H1 (cell line): ENCODE measurements at regions not wholly inside any gene's neighbourhood (a gene's known extent, or its start where the extent isn't known, plus 50 kb on each side); places are given as distances from the start of the nearest gene placed in this dataset.

ENCODE experiments used
- CTCF ChIA-PET: fragments of 300-600 bp; sonication (Branson Sonifier 250); formaldehyde crosslinking; loops from one replicate; lab custom pipeline; 2021; ENCODE audit not compliant: partially characterized antibody; lab: Charles Lee
- POLR2A ChIA-PET: fragments of 300-600 bp; sonication (Branson Sonifier 250); formaldehyde crosslinking; loops from one replicate; lab custom pipeline; 2021; ENCODE audit warnings: inconsistent platforms; ENCODE audit not compliant: partially characterized antibody; lab: Charles Lee
- DNase-seq, 2 experiments: peaks; one replicate each; pipeline versions ENCODE4 v3.0.0 to v3.0.0-alpha.2; 2010 to 2022; ENCODE audit warnings: low spot score in 2 of 2, low read depth in 1 of 2, mixed read lengths in 1 of 2
- FAIRE-seq: peaks from 2 replicates; lab custom pipeline; 2011; peaks lifted over from hg19 to GRCh38; lab: Jason Lieb, UNC
- H2AFZ ChIP-seq: 2 replicates; pipeline ENCODE4 v1.8.1; 2012; ENCODE audit warnings: low read length, inconsistent platforms
- H2AK5ac ChIP-seq: 2 replicates; pipeline ENCODE4 v1.6.1; 2013; ENCODE audit warnings: low read depth, low read length
- H2BK120ac ChIP-seq: replicated peaks from 2 replicates; pipeline ENCODE3; 2013; ENCODE audit warnings: low read depth, low read length, inconsistent platforms
- H2BK12ac ChIP-seq: 2 replicates; pipeline ENCODE4 v1.6.1; 2013; ENCODE audit warnings: low read depth, low read length
- H2BK15ac ChIP-seq: 2 replicates; pipeline ENCODE4 v1.6.1; 2013; ENCODE audit warnings: low read length
- H2BK20ac ChIP-seq: 2 replicates; pipeline ENCODE4 v1.6.1; 2013; ENCODE audit warnings: low read length
- H2BK5ac ChIP-seq: 2 replicates; pipeline ENCODE4 v1.6.1; 2013; ENCODE audit warnings: low read depth, low read length
- H3K14ac ChIP-seq: 2 replicates; pipeline ENCODE4 v1.6.1; 2013; ENCODE audit warnings: inconsistent platforms; ENCODE audit not compliant: insufficient read length
- H3K18ac ChIP-seq: 2 replicates; pipeline ENCODE4 v1.6.1; 2013; ENCODE audit warnings: low read length; ENCODE audit errors: extremely low read depth
- H3K23ac ChIP-seq: 2 replicates; pipeline ENCODE4 v1.6.1; 2013; ENCODE audit warnings: inconsistent platforms; ENCODE audit not compliant: insufficient read length
- H3K23me2 ChIP-seq: 2 replicates; pipeline ENCODE4 v1.6.1; 2013; ENCODE audit warnings: low read depth, low read length
- H3K27ac ChIP-seq: 2 replicates; pipeline ENCODE4 v1.6.1; 2011; ENCODE audit warnings: low read depth, low read length, inconsistent platforms
- H3K27me3 ChIP-seq, 4 experiments: replicated peaks in 1 of 4; 1 replicate in 1 of 4; 2 replicates in 3 of 4; pipeline versions ENCODE4 v1.6.1 to v1.8.1; 2011 to 2013; ENCODE audit warnings: low read length in 3 of 4, mild to moderate bottlenecking in 3 of 4, inconsistent platforms in 2 of 4, mixed read lengths in 2 of 4, moderate library complexity in 1 of 4; ENCODE audit not compliant: control insufficient read depth in 3 of 4, insufficient read depth in 3 of 4; ENCODE audit errors: extremely low read depth in 1 of 4
- H3K36me3 ChIP-seq, 4 experiments: 2 replicates each; pipeline versions ENCODE4 v1.6.1 to v1.8.1; 2011 to 2013; ENCODE audit warnings: mild to moderate bottlenecking in 4 of 4, low read length in 3 of 4, moderate library complexity in 2 of 4, control low read depth in 1 of 4, inconsistent platforms in 1 of 4; ENCODE audit not compliant: insufficient read depth in 4 of 4, control insufficient read depth in 2 of 4
- H3K4ac ChIP-seq: replicated peaks from 2 replicates; pipeline ENCODE3; 2013; ENCODE audit warnings: low read length, low read depth, mixed read lengths, inconsistent platforms; ENCODE audit not compliant: insufficient read length
- H3K4me1 ChIP-seq, 4 experiments: replicated peaks in 1 of 4; 1 replicate in 1 of 4; 2 replicates in 3 of 4; pipeline versions ENCODE4 v1.6.1 to v1.8.1; 2011 to 2013; ENCODE audit warnings: low read length in 3 of 4, inconsistent platforms in 2 of 4, mixed read lengths in 1 of 4; ENCODE audit not compliant: insufficient read depth in 4 of 4, control insufficient read depth in 3 of 4
- H3K4me2 ChIP-seq, 2 experiments: 2 replicates each; pipeline versions ENCODE4 v1.6.1 to v1.8.1; 2011 to 2013; ENCODE audit warnings: low read depth in 2 of 2, low read length in 2 of 2, control low read depth in 1 of 2, inconsistent platforms in 1 of 2, mild to moderate bottlenecking in 1 of 2; ENCODE audit not compliant: insufficient read depth in 1 of 2
- H3K4me3 ChIP-seq, 4 experiments: fragments of 200-600, 300-600 bp in 1 of 4; sonication (generic), shearing (Covaris generic), sonication (Bioruptor Twin) in 1 of 4; 2 replicates each; pipeline versions ENCODE4 v1.5.1 to v1.8.1; 2011 to 2016; ENCODE audit warnings: low read length in 4 of 4, low read depth in 3 of 4, control low read depth in 2 of 4, inconsistent platforms in 2 of 4, mild to moderate bottlenecking in 2 of 4, mixed read lengths in 1 of 4, moderate library complexity in 1 of 4; ENCODE audit not compliant: insufficient read depth in 2 of 4; ENCODE audit errors: extremely low read depth in 1 of 4
- H3K56ac ChIP-seq: replicated peaks from 2 replicates; pipeline ENCODE3; 2013; ENCODE audit warnings: low read depth, mild to moderate bottlenecking, mixed read lengths, low read length, inconsistent platforms; ENCODE audit not compliant: insufficient read length
- H3K79me1 ChIP-seq: 2 replicates; pipeline ENCODE4 v1.6.1; 2013; ENCODE audit warnings: low read depth, low read length, control low read depth
- H3K79me2 ChIP-seq, 2 experiments: 2 replicates each; pipeline versions ENCODE4 v1.6.1 to v1.8.1; 2012 to 2013; ENCODE audit warnings: low read length in 2 of 2, mild to moderate bottlenecking in 2 of 2, inconsistent platforms in 1 of 2; ENCODE audit not compliant: insufficient read depth in 2 of 2, control insufficient read depth in 1 of 2
- H3K9ac ChIP-seq, 4 experiments: replicated peaks in 1 of 4; 1 replicate in 1 of 4; 2 replicates in 3 of 4; pipeline versions ENCODE4 v1.6.1 to v1.8.1; 2011 to 2013; ENCODE audit warnings: low read depth in 3 of 4, low read length in 3 of 4, control low read depth in 2 of 4, mild to moderate bottlenecking in 2 of 4, moderate library complexity in 2 of 4, inconsistent platforms in 1 of 4; ENCODE audit errors: extremely low read depth in 1 of 4
- H3K9me3 ChIP-seq, 2 experiments: 2 replicates each; pipeline versions ENCODE4 v1.6.1 to v1.8.1; 2012 to 2013; ENCODE audit warnings: mild to moderate bottlenecking in 2 of 2, moderate library complexity in 2 of 2, control low read depth in 1 of 2, inconsistent platforms in 1 of 2, low read depth in 1 of 2, low read length in 1 of 2, mixed read lengths in 1 of 2; ENCODE audit not compliant: insufficient read depth in 2 of 2
- H4K20me1 ChIP-seq, 2 experiments: replicated peaks in 1 of 2; 2 replicates each; pipeline versions ENCODE3 to v1.8.1; 2011 to 2013; ENCODE audit warnings: inconsistent platforms in 2 of 2, low read length in 2 of 2, mild to moderate bottlenecking in 1 of 2; ENCODE audit not compliant: insufficient read depth in 2 of 2, control insufficient read depth in 1 of 2
- H4K5ac ChIP-seq: 2 replicates; pipeline ENCODE4 v1.6.1; 2013; ENCODE audit warnings: low read length, low read depth, mixed read lengths, inconsistent platforms; ENCODE audit not compliant: insufficient read length
- H4K8ac ChIP-seq: 2 replicates; pipeline ENCODE4 v1.8.0; 2013; ENCODE audit warnings: mild to moderate bottlenecking, moderate library complexity, low read length, inconsistent platforms; ENCODE audit not compliant: insufficient read depth; ENCODE audit errors: extremely low read depth
- H4K91ac ChIP-seq: replicated peaks from 2 replicates; pipeline ENCODE3; 2013; ENCODE audit warnings: low read length, mixed read lengths, inconsistent platforms; ENCODE audit not compliant: insufficient read length
- BCL11A ChIP-seq, 2 experiments: IDR thresholded peaks; one replicate each; pipeline ENCODE4 v1.6.1; 2011; ENCODE audit warnings: low read depth in 2 of 2, low read length in 2 of 2, mild to moderate bottlenecking in 2 of 2
- CTBP2 ChIP-seq: IDR thresholded peaks from 2 replicates; pipeline ENCODE4 v1.7.0; 2011; ENCODE audit warnings: borderline replicate concordance, mild to moderate bottlenecking, moderate library complexity, mixed read lengths, low read length; ENCODE audit not compliant: insufficient read depth, insufficient read length
- FOSL1 ChIP-seq: IDR thresholded peaks from 2 replicates; pipeline ENCODE4 v1.6.1; 2011; ENCODE audit warnings: mild to moderate bottlenecking, low read depth, low read length, moderate library complexity; ENCODE audit not compliant: insufficient read depth
- GTF2F1 ChIP-seq: IDR thresholded peaks from 2 replicates; pipeline ENCODE4 v1.6.1; 2012; ENCODE audit warnings: low read depth, low read length, improper control_type of control experiment, borderline replicate concordance
- JUND ChIP-seq: IDR thresholded peaks from 2 replicates; pipeline ENCODE4 v1.6.1; 2011; ENCODE audit warnings: mild to moderate bottlenecking, improper control_type of control experiment, low read length
- NANOG ChIP-seq: IDR thresholded peaks from 2 replicates; pipeline ENCODE4 v1.6.1; 2011; ENCODE audit warnings: low read length, low read depth, mild to moderate bottlenecking, inconsistent platforms; ENCODE audit not compliant: insufficient read depth, poor library complexity, severe bottlenecking
- POU5F1 ChIP-seq: IDR thresholded peaks from 2 replicates; pipeline ENCODE4 v1.6.1; 2011; ENCODE audit warnings: low read depth, mild to moderate bottlenecking, low read length, moderate library complexity
- SIN3A ChIP-seq, 2 experiments: IDR thresholded peaks in 1 of 2; conservative IDR thresholded peaks in 1 of 2; 2 replicates each; pipeline ENCODE4 v1.6.1; 2011 to 2012; ENCODE audit warnings: low read length in 2 of 2, improper control_type of control experiment in 1 of 2, low read depth in 1 of 2, mild to moderate bottlenecking in 1 of 2
- SIRT6 ChIP-seq: IDR thresholded peaks from one replicate; pipeline ENCODE4 v1.7.1; 2012; ENCODE audit warnings: low read length, inconsistent platforms
- SIX5 ChIP-seq: IDR thresholded peaks from 2 replicates; pipeline ENCODE4 v1.6.1; 2011; ENCODE audit warnings: mild to moderate bottlenecking, low read depth, low read length
- SP4 ChIP-seq: IDR thresholded peaks from 2 replicates; pipeline ENCODE4 v1.6.1; 2012; ENCODE audit warnings: low read length, inconsistent platforms
- SUZ12 ChIP-seq: fragments of 200-600 bp; sonication (generic); IDR thresholded peaks from 2 replicates; pipeline ENCODE4 v1.6.1; 2012; ENCODE audit warnings: mild to moderate bottlenecking, inconsistent platforms, low read length, moderate library complexity, mixed read lengths
- ZNF274 ChIP-seq: IDR thresholded peaks from 2 replicates; pipeline ENCODE4 v1.7.0; 2012; ENCODE audit warnings: low read length, borderline replicate concordance; ENCODE audit errors: extremely low read depth
- WGBS, 2 experiments: shearing (Covaris generic) in 1 of 2; methylation state at CpG; one replicate each; pipeline versions ENCODE4 v1.1.6 to v1.1.7; 2013 to 2015; ENCODE audit warnings: low lambda C conversion rate in 2 of 2, mixed read lengths in 2 of 2, inconsistent platforms in 1 of 2, low coverage in 1 of 2, missing lambda C conversion rate in 1 of 2; ENCODE audit not compliant: insufficient replicate concordance in 2 of 2, insufficient coverage in 1 of 2, insufficient read length in 1 of 2; ENCODE audit errors: extremely low coverage in 1 of 2, missing lambda C conversion rate in 1 of 2; 5-methylcytosine and 5-hydroxymethylcytosine counted together
- TF ChIP-seq, protein P1 (sequence below): IDR thresholded peaks from 2 replicates; pipeline ENCODE4 v1.6.1; 2011; ENCODE audit warnings: low read length, improper control_type of control experiment

DNA sequence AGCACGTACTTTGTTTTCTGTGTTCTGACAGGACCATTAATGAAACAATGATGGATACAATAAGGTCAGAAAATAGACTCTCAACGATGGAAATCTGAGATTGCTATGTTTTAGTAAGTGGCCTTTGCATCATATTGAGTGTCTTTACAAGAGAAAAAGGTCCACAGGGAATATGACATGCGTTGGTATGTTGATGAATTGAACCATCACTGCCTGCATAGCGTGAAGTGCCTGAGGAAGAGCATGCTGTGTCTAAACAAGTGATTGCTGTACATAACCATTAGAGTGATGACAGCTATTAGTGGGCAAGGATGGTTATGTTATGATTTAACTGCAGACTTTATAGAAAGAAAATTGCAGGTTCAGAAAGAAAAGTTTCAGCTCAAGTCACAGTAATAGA lies 623.2 kb downstream of the SLITRK5 start:
- no peak overlapping the region for H3K23ac ChIP-seq
- DNase-seq (no peak), FAIRE-seq (no peak)
- H3K4me3 ChIP-seq = no peak overlapping the region
- H4K5ac ChIP-seq = no peak overlapping the region
- H3K23me2 ChIP-seq = no peaks in the 10 kb centered on the region
- no peak overlapping the region for H2BK120ac ChIP-seq
- H3K18ac ChIP-seq = no peak overlapping the region
- no peak overlapping the region for H3K9ac ChIP-seq
- H2BK5ac ChIP-seq = no peak overlapping the region
- ChIA-PET POLR2A (no interaction called here), CTCF (no interaction called here)
- no peak overlapping the region for H3K4me2 ChIP-seq
- no peak overlapping the region for H2BK12ac ChIP-seq
- no peak overlapping the region for H2BK15ac ChIP-seq
- no peak overlapping the region for H2AK5ac ChIP-seq
- no peaks in the 10 kb centered on the region for H3K4me1 ChIP-seq
- H3K27ac ChIP-seq = no peak overlapping the region
- H3K14ac ChIP-seq = no peak overlapping the region
- no peak overlapping the region for H2BK20ac ChIP-seq
- H3K79me1 ChIP-seq = no peaks in the 10 kb centered on the region
- no peak overlapping the region for H4K8ac ChIP-seq
- no peak overlapping the region for H2AFZ ChIP-seq
- no peak overlapping the region for H3K56ac ChIP-seq
- no peaks in the 10 kb centered on the region for H3K36me3 ChIP-seq
- H3K27me3 ChIP-seq = no peaks in the 10 kb centered on the region
- WGBS, 2 experiments = 91% methylated on average over 4 of the region's 4 CpGs; no CpG with 5 or more reads in 1 of the 2 experiments
- no peaks in the 10 kb centered on the region for H3K79me2 ChIP-seq
- H3K4ac ChIP-seq = no peak overlapping the region
- H3K9me3 ChIP-seq = peaks cover 0 to 7% of the 10 kb centered on the region in 2 experiments; a peak in 1 of 4 replicates
- no peaks in the 10 kb centered on the region for H4K20me1 ChIP-seq
- no peak overlapping the region for H4K91ac ChIP-seq
- TF ChIP-seq BCL11A (IDR thresholded peaks at IDR 0.05; ENCODE audit: low read depth in 2 of 2, low read length in 2 of 2) (no peak), POU5F1 (no peak), SIN3A (conservative IDR thresholded peaks at IDR 0.05 in 1 of 2, IDR thresholded peaks at IDR 0.05 in 1 of 2; ENCODE audit: low read depth in 1 of 2, low read length in 2 of 2) (no peak), CTBP2 (no peak), SUZ12 (no peak), GTF2F1 (no peak), ZNF274 (no peak), JUND (no peak), NANOG (no peak), SIX5 (no peak), SIRT6 (no peak), SP4 (no peak), FOSL1 (no peak)
- TF ChIP-seq, protein P1, sequence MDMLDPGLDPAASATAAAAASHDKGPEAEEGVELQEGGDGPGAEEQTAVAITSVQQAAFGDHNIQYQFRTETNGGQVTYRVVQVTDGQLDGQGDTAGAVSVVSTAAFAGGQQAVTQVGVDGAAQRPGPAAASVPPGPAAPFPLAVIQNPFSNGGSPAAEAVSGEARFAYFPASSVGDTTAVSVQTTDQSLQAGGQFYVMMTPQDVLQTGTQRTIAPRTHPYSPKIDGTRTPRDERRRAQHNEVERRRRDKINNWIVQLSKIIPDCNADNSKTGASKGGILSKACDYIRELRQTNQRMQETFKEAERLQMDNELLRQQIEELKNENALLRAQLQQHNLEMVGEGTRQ = no peak
